HG02798 (cell line): ENCODE measurements at regions not wholly inside any gene's neighbourhood (a gene's known extent, or its start where the extent isn't known, plus 50 kb on each side); places are given as distances from the start of the nearest gene placed in this dataset.
"Not testable (repeated sequence)": the region's sequence is repeated elsewhere in the genome, so short reads cannot be mapped to it uniquely, and the experiment has no call there.

Experiments used
- ATAC-seq: cut with Tn5 transposase; IDR thresholded peaks from one replicate; pipeline ENCODE4 v1.9.1; 2021; ENCODE audit warnings: mild to moderate bottlenecking; ENCODE audit not compliant: unreplicated experiment, poor library complexity

DNA sequence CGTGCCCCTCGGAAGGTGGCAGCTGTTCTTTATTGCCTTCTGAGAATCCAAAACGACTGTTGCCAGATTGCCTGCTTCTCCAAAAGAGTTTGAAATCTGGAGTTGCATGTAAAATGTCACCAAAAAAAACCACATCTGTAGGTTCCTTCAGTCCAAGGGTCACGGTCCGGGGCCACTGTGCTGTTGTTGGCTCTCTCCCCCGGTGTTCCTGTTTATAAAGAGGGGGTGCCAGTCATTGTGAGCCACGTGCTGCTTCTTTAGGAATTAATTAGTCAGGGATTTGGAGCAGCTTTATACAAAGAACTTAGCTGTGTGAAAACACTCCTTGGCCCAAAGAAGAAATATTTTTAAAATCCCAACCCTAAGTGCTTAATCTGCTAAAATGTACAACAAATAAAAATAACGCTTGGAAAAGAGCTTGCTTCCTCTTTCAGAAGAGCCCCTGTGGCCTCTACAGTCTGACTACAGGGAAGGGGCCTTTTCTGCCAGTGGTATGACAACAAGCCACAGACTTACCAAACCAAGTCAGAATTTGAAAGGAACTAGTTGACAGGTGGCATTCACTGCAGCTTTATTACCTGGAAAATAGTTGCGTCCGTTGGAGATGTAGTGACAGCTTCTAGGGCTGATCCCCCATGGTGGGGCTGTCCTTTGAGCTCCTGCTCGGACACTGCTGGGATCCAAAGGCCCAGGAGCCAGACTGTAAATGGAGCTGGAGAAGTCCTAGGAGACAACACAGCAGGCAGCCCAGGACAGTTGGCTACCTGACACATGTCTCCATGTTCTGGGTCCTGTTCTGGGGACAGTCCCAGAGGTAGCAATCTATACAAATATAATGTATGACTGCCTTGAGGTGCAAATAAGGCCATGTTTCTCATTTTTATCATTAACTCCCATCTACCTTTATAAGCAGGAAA is 84.5 kb upstream of the SLC1A4 start:
- ATAC-seq: no peak

DNA sequence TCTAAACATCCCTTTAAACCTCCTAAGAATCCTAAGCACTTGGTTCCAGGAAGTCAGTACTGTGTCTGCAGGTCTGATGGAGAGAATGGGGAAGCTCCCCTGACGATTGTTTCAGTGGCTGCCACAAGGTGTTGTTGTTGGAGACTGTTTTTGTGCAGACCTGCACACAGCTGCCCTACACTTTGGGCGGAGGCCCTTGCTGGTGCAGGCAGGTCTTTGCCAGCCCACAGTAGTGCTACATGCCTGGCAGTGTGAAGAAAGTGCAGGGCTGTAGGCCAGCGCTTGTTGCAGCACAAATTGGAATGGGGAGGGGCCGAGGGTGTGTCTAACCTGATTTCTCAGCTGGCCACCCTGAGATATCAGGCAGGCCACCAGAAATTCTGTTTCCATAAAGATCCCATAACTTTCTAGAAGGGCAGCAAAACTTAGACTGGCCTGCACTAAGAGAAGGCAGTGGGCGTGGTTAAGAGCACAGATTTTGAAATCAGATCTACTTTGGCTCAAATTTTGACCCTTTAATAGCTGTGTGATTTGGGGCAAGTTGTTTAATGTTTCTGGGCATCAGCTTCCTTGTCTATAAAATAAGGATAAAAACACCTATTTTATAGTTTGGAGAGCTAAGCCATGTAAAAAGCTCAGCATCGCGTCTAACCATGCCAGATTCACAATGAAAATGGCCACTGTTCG is 83.7 kb upstream of the SLC1A4 start:
- no peak for ATAC-seq

DNA sequence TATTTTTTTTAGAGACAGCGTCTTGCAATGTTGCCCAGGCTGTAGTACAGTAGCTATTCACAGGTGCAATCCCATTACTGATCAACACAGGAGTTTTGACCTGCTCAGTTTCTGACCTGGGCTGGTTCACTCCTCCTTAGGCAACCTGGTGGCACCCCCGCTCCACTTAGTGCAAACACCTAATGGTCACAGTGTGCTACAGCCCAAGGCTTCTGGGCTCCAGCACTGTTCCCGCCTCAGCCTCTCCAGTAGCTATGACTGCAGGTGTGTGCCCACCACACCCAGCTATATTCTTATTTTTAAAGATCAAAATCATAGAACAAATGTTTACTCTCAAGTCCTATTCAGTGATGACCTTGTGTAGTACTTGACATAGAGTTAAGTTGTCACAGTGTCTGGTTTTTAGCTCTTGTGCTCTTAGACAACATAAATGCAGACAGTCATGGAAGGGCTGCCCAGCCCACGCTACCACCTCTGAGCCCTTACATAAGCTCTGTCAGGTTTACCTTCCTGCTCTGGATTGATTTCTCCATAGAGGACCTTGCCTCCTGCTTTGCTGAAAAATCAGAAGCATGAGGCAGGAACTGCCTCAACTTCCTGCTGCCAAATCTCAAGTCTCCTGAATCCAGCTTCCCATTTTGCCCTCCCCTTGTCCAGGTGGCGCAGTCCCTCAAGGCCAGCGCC is 82.2 kb upstream of the SLC1A4 start:
- no peak for ATAC-seq

DNA sequence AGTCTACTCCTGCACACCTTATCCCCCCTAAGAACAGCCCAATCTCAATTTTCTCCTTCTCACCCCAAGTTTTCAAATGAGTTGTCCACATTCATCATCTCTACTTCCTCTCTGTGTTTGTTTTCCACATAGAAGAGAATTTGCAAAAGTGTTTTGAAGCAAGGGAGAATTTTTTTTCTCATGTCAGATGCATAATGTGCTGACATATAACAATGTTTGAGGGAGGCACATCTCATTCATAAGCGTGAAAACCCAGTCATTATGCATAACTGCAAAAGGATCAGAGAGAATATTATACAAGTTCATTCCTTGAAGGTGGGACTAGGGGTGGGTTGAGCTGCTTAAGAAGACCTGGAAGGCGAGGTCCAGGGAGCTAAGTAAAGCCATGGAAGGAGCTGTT is 80.8 kb upstream of the SLC1A4 start:
- no peak for ATAC-seq

DNA sequence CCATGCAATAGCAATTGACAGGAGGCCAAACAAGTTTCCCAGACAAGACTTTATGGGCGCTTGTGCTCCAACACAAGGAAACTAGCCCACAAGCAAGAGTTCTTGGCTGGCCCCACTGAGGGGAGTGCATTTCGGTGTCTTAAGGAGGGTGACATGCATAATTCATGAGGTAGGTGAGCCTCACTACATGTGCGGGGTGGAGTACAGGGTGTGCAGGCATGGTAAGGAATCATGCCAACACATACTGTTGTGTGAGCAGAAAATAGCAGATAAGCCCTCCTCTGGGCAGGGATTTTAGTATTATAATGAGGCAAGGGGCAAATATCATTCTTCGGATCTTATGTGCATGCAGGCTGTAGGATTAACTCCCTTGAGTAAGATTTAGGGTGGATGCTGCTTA is 78.7 kb upstream of the SLC1A4 start:
- no peak for ATAC-seq

DNA sequence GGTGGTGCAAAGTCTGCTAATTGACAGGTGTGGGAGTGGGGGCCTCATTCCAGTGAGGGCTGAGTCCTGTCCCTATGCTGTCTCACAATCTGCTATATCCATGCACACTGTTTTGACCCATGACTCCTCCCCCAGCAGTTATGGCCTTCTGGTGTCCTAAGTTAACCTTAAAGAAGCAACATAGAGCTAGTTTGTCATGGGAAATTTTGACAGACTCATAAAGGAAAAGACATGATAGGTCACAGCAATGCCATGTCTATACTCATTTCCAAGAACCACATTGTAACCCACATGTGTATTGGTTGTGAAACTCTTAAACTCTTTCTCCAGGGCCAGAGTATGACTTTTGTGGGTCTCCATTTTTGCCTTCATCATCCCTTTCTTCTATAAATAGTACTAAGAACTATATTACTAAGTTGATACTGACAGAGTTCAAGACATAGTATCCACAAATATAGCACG is 78.2 kb upstream of the SLC1A4 start:
- no peak for ATAC-seq

DNA sequence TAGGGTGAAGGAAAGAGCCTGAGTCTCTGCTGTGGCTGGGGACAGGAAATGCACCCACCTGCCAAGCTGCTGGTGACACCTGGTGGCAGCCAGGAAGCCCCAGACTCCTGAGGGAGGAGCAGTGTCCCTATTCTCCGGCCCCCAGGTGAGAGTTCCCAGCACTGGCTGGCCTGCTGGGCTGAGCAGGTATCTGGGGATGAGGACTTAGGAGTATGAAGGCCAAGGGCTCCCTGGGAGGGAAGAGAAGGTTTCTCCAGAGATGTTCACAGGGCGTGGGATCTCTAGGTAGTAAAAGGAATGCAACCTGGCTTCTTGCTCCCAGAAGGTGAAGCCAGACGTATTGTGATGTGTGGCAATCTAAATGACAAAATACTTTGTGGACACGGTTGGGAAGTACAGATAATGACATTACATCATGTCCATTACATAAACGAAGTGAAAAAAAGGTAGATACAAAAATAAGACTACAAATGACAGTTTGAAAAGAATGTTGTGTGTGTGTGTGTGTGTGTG is 75.8 kb upstream of the SLC1A4 start:
- no peak for ATAC-seq

DNA sequence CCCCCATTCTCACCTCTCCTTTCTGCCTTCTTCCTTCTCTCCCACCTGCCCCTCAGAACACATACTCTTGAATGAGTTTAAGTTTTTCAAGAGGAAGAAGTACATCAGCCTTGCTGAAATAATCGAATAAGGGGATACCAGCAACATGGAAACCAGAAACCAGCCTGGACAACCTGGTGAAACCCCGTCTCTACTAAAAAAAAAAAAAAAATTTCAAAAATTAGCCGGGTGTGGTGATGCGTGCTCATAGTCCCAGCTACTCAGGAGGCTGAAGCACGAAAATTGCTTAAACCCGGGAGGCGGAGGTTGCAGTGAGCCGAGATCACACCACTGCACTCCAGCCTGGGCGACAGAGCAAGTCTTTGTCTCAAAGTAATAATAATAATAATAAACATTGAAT is 75.0 kb upstream of the SLC1A4 start:
- ATAC-seq: no peak

DNA sequence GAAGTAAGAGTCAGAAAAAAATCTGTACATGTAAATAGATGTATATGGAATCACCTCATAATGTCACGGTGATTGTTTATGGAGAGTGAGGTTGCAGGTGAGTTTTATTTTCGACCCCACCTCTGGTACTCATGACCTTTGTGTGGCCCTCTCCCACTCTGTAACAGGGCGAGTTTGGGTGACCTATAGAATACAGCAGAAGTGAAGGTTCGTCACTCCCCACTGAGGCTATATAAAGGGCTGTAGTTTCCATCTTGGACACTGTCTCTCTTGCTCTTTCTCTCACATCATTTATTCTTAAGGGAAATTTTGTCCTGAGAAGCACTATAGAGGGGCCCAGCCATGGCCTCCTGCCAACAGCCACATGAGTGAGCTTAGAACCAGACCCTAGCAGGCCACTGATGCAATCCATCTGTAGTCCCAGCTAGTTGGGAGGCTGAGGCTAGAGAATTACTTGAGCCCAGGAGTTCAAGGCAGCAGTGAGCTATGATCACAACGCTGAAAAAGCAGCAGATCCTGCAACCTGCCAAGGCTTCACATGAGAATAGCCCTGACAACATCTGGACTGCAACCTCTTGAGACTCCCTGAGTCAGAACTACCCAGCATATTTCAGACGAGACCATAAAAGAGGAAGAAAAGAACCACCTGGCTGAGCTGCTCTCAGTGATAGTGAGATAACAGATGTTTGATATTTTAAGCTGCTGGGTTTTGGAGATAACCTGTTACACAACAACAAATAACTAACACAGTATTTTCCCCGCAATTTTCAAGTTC is 74.3 kb upstream of the SLC1A4 start:
- ATAC-seq: peak; percentile 64

DNA sequence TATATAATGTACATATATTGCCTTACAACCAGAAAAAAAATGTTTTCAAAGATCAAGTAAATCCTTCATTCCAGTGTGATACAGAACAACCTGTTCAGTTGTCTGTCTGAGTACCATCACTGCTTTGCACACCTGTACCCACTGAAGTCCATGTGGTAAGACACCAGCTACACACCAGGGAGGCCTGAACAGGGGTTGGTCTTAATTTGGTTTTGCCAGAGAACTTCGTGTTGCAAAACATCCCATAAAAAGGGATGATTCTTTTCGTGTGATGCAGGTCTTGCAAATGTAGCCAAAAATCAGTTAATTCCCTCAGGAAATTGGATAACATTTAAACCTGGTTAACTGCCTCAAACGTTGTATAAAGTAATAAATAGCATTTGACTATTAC is 73.7 kb upstream of the SLC1A4 start:
- ATAC-seq: peak; percentile 13

DNA sequence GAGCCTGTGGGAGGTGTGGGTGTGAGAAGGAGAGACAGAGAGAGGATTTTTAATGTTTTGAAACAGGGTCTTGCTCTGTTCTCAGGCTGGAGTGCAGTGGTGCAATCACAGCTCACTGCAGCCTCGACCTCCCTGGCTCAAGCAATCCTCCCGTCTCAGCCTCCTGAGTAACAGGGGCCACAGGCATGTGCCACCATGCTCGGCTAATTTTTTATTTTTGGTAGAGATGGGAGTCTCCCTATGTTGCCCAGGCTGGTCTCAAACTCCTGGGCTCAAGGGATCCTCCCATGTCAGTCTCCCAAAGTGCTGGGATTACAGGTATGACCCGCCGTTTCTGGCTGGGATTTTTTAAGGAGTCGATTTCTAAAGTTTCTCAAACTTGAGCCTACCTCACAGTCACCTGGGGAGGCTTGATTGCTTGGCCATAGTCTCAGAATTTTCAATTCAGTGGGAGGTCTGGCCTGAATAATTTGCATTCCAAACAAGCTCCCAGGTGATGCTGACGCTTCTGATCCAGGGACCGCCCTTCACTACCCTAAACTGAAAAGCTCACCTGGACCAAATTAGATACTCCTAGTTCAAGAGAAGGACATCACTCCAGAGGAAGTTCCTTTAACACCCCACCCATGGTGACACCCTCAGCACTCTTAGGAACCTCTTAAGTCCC is 70.8 kb upstream of the SLC1A4 start:
- ATAC-seq: no peak

DNA sequence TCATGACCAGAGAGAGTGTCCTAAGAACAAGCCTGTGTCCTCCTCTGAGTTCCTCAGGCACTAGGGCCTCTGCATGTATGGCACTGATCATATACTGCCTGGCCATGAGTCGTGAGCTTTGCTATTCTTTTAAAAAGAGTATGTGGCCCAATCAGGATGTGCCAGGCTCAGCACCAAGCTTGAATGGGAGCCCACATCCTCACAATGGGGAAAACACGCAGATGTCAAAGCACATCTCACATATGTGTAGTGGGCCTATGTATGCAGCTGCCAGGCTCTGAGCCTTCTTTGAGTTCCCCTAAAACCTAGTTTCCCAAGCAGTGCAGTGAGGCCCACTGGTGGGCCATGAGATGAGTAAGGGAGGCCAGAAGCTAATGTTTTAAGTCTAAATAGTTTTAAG is 69.9 kb upstream of the SLC1A4 start:
- no peak for ATAC-seq

DNA sequence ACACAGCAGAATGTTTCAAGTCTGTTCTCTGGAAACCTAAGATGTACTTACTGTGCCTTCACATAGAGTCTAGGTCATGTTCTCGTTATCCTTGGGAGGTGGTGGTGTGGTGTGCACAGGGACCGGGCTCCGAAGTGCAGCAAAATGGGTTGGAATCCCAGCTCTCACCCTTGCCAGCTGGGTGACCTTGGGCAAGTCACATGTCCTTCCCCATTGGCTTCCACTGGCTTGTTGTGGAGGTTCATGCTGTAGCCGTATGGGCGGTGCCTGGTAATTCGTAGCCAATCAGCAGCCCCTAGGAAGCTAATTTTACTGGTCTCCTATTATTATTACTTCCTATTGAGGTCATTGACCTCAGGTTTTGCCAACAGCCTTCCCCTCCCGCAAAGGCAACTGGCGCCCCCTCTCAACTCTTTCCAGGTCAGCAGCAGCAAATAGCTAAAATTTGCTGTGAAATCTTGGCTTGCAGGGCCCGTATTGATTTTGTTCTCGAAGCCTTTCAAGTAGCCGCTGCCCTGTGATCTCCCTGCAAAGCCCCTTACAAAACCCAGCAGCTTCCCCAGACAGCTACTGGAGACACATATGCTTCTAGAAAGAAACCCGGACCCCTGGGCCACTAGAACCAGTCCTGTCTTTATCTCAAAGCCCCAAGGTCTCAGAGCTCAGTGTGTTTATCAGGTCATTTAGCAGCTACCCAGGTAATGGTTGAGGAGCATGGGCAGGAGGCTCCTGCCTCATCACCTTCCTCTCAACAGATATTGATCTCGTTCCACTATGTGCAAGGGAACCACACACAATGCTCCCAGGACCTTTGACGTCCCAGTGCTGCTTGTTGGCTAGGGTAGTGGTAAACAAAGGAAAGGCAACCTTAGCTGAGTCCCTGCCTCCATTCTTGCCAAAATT is 66.5 kb upstream of the SLC1A4 start:
- no peak for ATAC-seq

DNA sequence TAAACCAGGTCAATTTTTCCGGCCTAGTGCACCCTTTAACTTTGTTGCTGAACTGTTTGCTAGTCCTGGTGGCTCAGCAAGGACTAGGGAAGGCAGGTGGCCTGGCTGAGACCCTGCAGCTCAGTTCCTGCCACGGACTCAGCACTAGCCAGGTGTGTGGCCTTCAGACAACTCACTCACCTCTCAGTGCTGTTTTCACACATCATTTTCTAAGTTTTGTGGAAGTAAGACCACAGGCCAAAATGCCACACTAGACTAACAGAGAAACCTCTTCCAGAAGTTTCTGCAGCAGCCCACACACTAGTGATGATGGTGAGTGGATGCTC is 65.9 kb upstream of the SLC1A4 start:
- no peak for ATAC-seq

DNA sequence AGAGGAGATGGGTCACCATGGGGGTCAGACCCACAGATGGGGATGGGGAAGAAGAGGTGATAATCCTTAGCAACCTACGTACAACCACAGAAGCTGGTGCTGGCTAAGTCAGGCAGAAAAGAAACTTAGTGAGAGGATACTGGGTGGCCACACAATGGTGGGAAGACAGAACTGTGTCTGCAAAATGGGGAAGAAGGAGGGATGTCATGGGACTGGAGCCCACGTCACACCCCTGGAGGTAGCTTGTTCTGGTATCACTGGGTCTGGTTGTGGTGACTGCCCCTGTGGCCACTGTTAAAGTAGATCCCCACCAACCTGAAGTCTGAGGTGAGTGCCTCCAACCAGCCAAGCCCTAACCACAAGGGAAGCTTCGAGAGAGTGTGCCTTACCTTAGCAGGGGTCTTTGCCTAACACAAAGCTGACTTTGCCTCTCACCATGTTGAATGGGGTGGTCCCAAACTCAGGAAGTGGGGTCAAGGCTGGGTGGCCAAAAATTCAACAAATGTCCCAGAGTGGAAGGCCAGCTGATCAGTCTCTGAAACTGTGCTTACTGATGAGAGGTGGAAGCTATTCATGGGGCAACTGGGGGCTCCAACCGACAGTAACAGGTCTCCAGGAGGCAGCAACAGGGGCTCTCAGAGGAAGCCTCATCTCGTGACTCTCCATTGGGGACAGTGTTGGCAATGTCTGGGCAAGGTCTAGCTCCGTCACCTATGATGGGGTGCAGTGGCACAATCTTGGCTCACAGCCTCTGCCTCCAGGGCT is 64.8 kb upstream of the SLC1A4 start:
- no peak for ATAC-seq

DNA sequence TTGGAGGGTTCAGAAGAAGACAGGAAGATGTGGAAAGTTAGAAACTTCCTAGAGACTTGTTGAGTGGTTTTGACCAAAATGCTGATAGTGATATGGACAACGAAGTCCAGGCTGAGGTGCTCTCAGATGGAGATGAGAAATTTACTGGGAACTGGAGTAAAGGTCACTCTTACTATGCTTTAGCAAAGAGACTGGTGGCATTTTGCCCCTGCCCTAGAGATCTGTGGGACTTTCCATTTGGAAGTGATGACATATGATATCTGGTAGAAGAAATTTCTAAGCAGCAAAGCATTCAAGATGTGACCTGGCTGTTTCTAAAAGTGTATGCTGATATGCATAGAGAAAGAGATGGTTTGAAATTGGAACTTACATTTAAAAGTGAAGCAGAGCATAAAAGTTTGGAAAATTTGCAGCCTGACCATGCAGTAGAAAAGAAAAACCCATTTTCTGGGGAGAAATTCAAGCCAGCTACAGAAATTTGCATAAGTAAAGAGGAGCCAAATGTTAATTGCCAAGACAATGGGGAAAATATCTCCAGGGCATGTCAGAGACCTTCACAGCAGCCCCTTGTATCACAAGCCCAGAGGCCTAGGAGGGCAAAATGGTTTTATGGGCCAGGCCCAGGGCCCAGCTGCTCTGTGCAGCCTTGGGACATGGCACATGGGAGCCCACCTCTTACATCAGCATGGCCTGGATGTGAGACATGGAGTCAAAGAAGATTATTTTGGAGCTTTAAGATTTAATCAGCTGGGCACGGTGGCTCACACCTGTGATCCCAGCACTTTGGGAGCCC is 63.1 kb upstream of the SLC1A4 start:
- not testable (repeated sequence) for ATAC-seq

DNA sequence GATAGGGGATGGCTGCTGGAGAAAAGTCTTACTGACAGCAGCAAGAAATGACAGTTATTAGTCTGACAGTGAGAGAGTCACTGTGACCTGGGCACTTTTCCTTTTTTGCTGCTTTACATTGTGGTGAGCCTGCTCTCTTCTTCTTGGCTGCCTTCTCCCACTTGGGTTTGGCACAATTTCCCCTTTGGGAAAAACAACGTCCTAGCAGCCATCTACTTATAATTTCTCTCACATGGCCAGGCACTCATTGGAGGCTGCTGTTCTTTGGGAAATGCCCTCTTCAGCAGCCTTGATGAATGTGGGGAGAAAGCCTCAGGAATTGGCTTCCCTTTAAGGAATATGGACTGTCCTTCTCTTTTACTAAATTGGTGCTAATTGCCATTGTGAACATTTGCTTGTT is 60.4 kb upstream of the SLC1A4 start:
- ATAC-seq: no peak
